HG03097 (cell line): ENCODE measurements at regions not wholly inside any gene's neighbourhood (a gene's known extent, or its start where the extent isn't known, plus 50 kb on each side); places are given as distances from the start of the nearest gene placed in this dataset.

Experiments used
- ATAC-seq: cut with Tn5 transposase; IDR thresholded peaks from one replicate; pipeline ENCODE4 v1.9.1; 2021; ENCODE audit not compliant: unreplicated experiment, low FRiP score

GRCh38 chr18:73805991-73806390 lies 341.6 kb downstream of the FBXO15 start:
- ATAC-seq: no peak

GRCh38 chr18:73797419-73797818 lies 350.2 kb downstream of the FBXO15 start:
- no peak for ATAC-seq

DNA sequence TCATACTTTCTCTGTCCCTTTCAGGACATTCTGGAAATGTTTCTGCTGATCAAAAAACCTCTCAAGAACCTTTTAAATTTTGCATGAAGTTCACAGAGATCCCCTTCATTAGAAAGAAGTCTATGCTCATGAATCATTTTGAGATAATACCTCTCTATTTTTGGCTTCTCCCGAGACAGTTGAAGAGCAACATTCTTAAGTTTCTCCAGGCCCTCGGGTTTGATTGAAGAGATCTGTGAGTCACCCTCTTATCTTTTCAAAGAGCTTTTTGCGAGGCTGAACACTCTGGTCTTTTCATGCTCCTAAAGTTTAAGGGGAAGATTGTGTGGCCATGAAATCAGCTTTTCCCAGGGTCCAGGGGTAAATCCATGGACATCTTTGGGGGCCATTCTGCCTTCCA lies 354.2 kb downstream of the FBXO15 start:
- no peak for ATAC-seq

DNA sequence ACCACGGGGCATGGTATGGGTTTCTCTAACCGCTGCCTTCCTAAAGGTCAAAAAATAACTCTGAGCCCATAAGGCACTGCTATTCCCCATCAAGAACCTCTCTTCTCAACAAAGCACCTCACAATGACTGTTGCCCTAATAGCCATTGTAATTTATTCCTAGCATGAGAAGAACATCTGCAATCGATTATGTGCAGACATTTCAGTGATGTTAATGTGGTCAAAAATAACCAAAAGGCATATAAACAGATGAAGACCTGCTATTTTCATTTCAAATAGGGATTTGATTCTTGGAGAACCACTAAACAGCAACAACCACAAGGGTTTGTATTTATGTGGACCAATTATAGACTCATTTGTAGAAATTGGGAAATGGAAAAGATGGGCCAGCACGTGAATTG lies 356.6 kb downstream of the FBXO15 start:
- no peak for ATAC-seq

DNA sequence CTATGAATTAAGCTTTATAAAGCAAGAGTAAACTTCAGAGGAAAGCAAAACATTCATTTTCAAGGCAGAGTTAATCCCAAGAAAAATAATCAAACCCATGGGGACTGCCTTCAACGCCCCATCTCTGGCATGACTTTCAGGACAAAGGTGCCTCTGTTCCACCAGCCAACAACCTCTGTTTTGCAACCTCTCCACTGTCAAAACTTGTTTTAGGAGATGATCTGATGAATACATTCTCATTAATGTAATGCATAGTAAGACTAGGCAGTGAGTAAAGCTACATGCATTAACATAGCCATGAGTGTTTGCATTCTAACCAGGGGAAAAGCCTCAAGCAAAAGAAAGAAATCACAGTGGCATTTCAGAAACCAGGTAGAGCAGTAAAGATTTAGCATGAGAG lies 357.0 kb downstream of the FBXO15 start:
- no peak for ATAC-seq

- no peak for ATAC-seq
These were observed 360.3 kb downstream of the FBXO15 start for GRCh38 chr18:73787316-73787715.

- ATAC-seq: no peak
These were observed 362.3 kb downstream of the FBXO15 start for GRCh38 chr18:73785300-73785699.

GRCh38 chr18:73784853-73785252 lies 362.8 kb downstream of the FBXO15 start:
- no peak for ATAC-seq

DNA sequence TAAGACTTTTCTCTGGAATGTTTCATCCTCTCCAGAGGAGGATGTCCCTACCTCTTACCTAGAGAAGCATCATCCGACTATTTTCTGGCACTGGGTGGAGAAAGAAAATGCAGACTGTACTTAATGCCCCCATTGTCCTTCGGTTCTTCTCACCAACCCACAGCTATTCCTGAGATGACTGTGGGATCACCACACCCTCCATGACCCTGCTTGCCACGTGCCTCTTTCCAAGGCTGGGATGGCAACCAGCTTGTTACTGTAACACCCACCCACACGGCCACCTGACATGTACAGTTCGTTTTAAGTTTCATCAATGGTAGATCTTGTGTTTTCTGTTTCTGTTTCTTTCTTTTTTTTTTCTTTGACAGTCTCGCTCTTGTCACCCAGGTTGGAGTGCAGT lies 365.2 kb downstream of the FBXO15 start:
- no peak for ATAC-seq

- no peak for ATAC-seq
These were observed 367.4 kb downstream of the FBXO15 start for GRCh38 chr18:73780218-73780617.

DNA sequence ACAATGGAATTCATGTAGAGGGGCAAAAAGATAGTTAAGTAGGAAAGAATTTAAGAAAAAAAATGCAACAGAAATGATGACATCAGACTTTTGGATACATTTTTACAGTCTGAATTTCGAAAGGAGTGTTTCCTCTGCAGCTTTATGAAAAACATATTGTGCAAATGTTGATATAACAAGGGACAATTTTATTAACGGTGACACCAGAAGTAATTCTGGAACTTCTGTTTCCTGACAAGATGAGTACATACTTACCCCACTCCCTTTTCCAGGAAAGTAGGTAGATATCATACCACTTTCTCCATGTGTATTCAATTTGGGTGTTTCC lies 369.6 kb downstream of the FBXO15 start:
- no peak for ATAC-seq

- ATAC-seq: no peak
These were observed 370.1 kb downstream of the FBXO15 start for GRCh38 chr18:73777356-73778031.

DNA sequence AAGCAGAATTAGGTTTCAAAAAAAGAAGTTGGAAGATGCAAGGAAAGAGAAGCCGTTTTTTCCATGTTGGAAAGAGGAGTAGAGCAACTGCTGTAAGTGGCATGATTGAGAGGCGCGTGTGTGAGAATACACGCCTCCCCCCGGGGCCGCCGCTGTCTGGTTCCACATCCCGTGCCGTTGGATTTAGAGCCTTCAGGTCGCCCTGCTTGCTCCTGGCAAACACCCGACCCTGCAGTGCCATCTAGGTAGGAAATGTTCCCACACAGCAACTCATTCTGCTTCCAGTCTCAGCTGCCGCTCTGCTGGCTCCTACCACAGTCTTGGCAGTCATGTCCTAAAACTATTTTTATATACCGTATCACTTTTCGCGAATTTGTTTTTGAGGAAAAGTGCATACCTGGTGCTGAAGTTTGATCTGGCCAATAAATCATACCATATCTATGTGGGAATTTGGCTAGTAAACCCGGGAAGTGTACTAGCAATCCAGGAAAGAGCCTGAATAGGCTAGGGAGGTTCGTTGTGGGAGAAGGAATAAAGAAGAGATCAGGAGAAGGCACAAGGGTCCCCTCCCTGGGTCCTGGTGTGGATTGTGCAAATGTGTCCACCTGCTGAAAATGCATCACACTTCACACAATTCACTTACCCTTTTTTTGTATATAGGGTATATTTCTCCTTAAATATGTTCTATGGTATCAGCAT lies 372.7 kb downstream of the FBXO15 start:
- no peak for ATAC-seq

DNA sequence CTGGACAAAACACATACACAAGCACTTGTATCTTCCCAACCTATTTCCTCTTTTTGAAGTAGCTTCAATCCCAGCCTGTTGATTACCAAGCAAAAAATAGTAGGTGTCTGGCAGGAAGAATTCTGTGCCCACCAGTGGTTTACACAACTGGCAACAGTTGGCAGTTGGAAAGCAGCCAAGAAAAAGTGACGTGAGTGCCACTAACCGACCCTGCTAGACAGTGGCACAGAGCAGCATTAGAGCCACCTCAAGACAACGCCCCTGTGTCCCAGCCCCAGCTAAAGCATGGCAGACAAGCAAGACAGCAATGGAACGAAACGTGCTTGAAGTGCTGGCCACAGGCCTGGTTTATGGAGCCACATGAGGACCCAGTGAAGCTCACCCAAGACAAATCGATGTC lies 379.6 kb downstream of the FBXO15 start:
- ATAC-seq: no peak

- no peak for ATAC-seq
These were observed 380.6 kb downstream of the FBXO15 start for GRCh38 chr18:73766910-73767515.

- ATAC-seq: no peak
These were observed 389.2 kb downstream of the FBXO15 start for GRCh38 chr18:73758446-73758845.

GRCh38 chr18:73756256-73757091 lies 391.2 kb downstream of the FBXO15 start:
- ATAC-seq: no peak

DNA sequence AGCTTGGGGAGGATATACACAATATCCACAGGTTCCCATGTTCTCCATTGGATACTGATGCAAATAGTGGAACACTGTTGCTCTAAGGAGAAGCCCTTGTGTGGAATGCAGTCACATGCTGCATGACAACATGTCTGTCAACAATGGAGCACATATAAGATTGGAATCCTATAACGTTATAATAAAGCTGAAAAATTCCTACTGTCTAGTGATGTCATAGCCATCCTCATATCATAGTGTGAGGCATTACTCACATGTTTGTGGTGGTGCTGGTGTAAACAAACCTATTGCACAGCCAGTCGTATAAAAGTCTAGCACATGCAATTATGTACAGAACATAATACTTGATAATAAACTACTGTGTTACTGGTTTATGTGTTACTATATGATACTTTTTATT lies 394.7 kb downstream of the FBXO15 start:
- no peak for ATAC-seq

GRCh38 chr18:73752546-73752945 lies 395.1 kb downstream of the FBXO15 start:
- no peak for ATAC-seq

DNA sequence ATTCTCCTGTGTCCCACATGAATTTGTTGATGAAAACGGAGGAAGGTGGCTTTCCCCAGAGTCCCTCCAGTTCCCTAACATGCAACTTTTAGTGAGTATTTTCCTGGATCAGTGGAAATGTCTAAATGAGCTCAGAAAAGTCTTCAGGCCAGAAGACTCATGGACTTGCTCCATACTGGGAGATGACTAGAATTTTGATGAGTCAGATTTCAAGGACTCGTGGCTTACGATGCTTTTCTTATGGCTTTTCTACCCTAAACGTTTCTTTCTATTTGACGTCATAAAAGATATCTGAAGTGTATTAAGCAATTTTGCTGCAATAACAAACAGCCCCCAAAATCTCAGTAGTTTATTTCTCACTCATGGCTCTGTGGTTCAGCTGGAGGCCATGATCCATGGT lies 397.6 kb downstream of the FBXO15 start:
- no peak for ATAC-seq

DNA sequence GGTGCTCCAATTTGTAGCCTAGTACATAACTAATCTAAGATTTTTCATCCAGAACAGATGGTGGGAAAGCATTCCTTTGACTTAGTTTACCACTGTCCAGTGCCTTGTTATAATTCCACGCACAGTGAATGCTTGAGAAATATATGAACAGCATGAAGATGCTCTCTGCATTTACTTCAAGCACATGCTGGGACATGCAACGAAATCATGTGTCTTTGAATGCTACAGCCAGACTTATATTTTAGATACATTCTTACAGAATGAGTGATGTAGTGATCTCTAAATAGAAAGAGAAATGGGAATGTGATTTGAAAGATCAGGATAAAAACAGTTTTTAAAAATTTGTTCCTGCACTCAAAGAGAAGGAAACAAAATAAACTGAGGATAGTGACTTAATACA lies 398.3 kb downstream of the FBXO15 start:
- no peak for ATAC-seq
